Activated CD8-positive, alpha-beta memory T cell treated with anti-CD3 and anti-CD28 coated beads for 24 hours (primary cell): ENCODE measurements at regions not wholly inside any gene's neighbourhood (a gene's known extent, or its start where the extent isn't known, plus 50 kb on each side); places are given as distances from the start of the nearest gene placed in this dataset.
"Not testable (repeated sequence)": the region's sequence is repeated elsewhere in the genome, so short reads cannot be mapped to it uniquely, and the experiment has no call there.

Source experiments
- DNase-seq: peaks from one replicate; pipeline ENCODE4 v3.0.0-alpha.2; 2020

- no peak for DNase-seq
These were observed 446.1 kb downstream of the SIPA1L2 start for GRCh38 chr1:232183802-232184201.

- no peak for DNase-seq
These were observed 446.6 kb downstream of the SIPA1L2 start for GRCh38 chr1:232183266-232183800.

- no peak for DNase-seq
These were observed 447.7 kb downstream of the SIPA1L2 start for GRCh38 chr1:232182236-232182635.

GRCh38 chr1:232180779-232181136 lies 449.2 kb downstream of the SIPA1L2 start:
- no peak for DNase-seq

- DNase-seq, result no peak
These were observed 449.8 kb downstream of the SIPA1L2 start for GRCh38 chr1:232179896-232180778.

GRCh38 chr1:232178191-232178590 lies 451.7 kb downstream of the SIPA1L2 start:
- DNase-seq, result no peak

GRCh38 chr1:232177438-232177837 lies 452.5 kb downstream of the SIPA1L2 start:
- DNase-seq, result no peak

GRCh38 chr1:232176222-232176621 lies 453.7 kb downstream of the SIPA1L2 start:
- no peak for DNase-seq

- no peak for DNase-seq
These were observed 455.6 kb downstream of the SIPA1L2 start for GRCh38 chr1:232174306-232174705.

GRCh38 chr1:232172563-232172962 lies 457.4 kb downstream of the SIPA1L2 start:
- DNase-seq, result no peak

GRCh38 chr1:232170909-232171308 lies 459.0 kb downstream of the SIPA1L2 start:
- no peak for DNase-seq

GRCh38 chr1:232169436-232169835 lies 460.5 kb downstream of the SIPA1L2 start:
- DNase-seq, result no peak

GRCh38 chr1:232168508-232168907 lies 461.4 kb downstream of the SIPA1L2 start:
- DNase-seq, result no peak

- DNase-seq, result no peak
These were observed 463.0 kb downstream of the SIPA1L2 start for GRCh38 chr1:232166942-232167341.

GRCh38 chr1:232164078-232164963 lies 465.6 kb downstream of the SIPA1L2 start:
- no peak for DNase-seq

GRCh38 chr1:232163533-232163932 lies 466.4 kb downstream of the SIPA1L2 start:
- DNase-seq, result no peak

- no peak for DNase-seq
These were observed 467.9 kb downstream of the SIPA1L2 start for GRCh38 chr1:232162001-232162400.

- DNase-seq, result not testable (repeated sequence)
These were observed 471.4 kb downstream of the SIPA1L2 start for GRCh38 chr1:232158558-232158957.

GRCh38 chr1:232156070-232156469 lies 473.9 kb downstream of the SIPA1L2 start:
- not testable (repeated sequence) for DNase-seq

- no peak for DNase-seq
These were observed 476.3 kb downstream of the SIPA1L2 start for GRCh38 chr1:232153652-232154051.

GRCh38 chr1:232150770-232151548 lies 479.0 kb downstream of the SIPA1L2 start:
- DNase-seq, result no peak

- no peak for DNase-seq
These were observed 480.4 kb downstream of the SIPA1L2 start for GRCh38 chr1:232149287-232150201.
